Fibroblast of lung (primary cell): ENCODE measurements at regions not wholly inside any gene's neighbourhood (a gene's known extent, or its start where the extent isn't known, plus 50 kb on each side); places are given as distances from the start of the nearest gene placed in this dataset.

Source experiments
- DNase-seq, 2 donors: peaks; one replicate each; pipeline versions ENCODE4 v3.0.0 to v3.0.0-alpha.2; 2010; ENCODE audit warnings: low read depth in 2 of 2
- H2AFZ ChIP-seq: 2 replicates; pipeline ENCODE4 v1.5.1; 2012; ENCODE audit warnings: low read length, control low read depth, inconsistent platforms
- H3K27ac ChIP-seq: 2 replicates; pipeline ENCODE4 v1.5.1; 2011; ENCODE audit warnings: low read length, control low read depth; ENCODE audit not compliant: insufficient read depth
- H3K27me3 ChIP-seq: 2 replicates; pipeline ENCODE4 v1.5.1; 2011; ENCODE audit warnings: mild to moderate bottlenecking, low read length; ENCODE audit not compliant: control insufficient read depth, insufficient read depth
- H3K36me3 ChIP-seq: 2 replicates; pipeline ENCODE4 v1.5.1; 2011; ENCODE audit warnings: low read length; ENCODE audit not compliant: control insufficient read depth, insufficient read depth
- H3K4me1 ChIP-seq: 2 replicates; pipeline ENCODE4 v1.5.1; 2011; ENCODE audit warnings: low read length; ENCODE audit not compliant: control insufficient read depth, insufficient read depth; ENCODE audit errors: extremely low read depth
- H3K4me2 ChIP-seq: 2 replicates; pipeline ENCODE4 v1.5.1; 2011; ENCODE audit warnings: low read length, control low read depth; ENCODE audit not compliant: insufficient read depth; ENCODE audit errors: extremely low read depth
- H3K4me3 ChIP-seq, 4 experiments: fragments of 200-600 bp in 1 of 4; sonication (generic) in 1 of 4; replicated peaks in 1 of 4; 2 replicates each; pipeline ENCODE4 v1.5.1; 2011 to 2016; ENCODE audit warnings: low read length in 4 of 4, low read depth in 3 of 4, mild to moderate bottlenecking in 3 of 4, control low read depth in 2 of 4, inconsistent platforms in 1 of 4, mixed read lengths in 1 of 4; ENCODE audit not compliant: insufficient read depth in 1 of 4; ENCODE audit errors: control extremely low read depth in 1 of 4
- H3K79me2 ChIP-seq: 2 replicates; pipeline ENCODE4 v1.5.1; 2012; ENCODE audit warnings: mild to moderate bottlenecking, low read length, inconsistent platforms; ENCODE audit not compliant: control insufficient read depth, insufficient read depth
- H3K9ac ChIP-seq: 2 replicates; pipeline ENCODE4 v1.5.1; 2011; ENCODE audit warnings: mild to moderate bottlenecking, low read length, control low read depth; ENCODE audit not compliant: insufficient read depth
- H3K9me3 ChIP-seq: 2 replicates; pipeline ENCODE4 v1.5.1; 2012; ENCODE audit warnings: low read depth, low read length; ENCODE audit not compliant: control insufficient read depth, insufficient read depth
- H4K20me1 ChIP-seq: 2 replicates; pipeline ENCODE4 v1.5.1; 2011; ENCODE audit warnings: low read length; ENCODE audit not compliant: control insufficient read depth, insufficient read depth; ENCODE audit errors: extremely low read depth
- CTCF ChIP-seq, 2 donors: IDR thresholded peaks in 1 of 2; conservative IDR thresholded peaks in 1 of 2; 1 replicate in 1 of 2; 2 replicates in 1 of 2; pipeline ENCODE4 v1.5.1; 2011 to 2012; ENCODE audit warnings: low read length in 2 of 2, control low read depth in 1 of 2, inconsistent platforms in 1 of 2, low read depth in 1 of 2, mild to moderate bottlenecking in 1 of 2
- EZH2 ChIP-seq: IDR thresholded peaks from 2 replicates; pipeline ENCODE4 v1.5.1; 2012; ENCODE audit warnings: low read length, control low read depth, mild to moderate bottlenecking; ENCODE audit errors: missing control alignments

GRCh38 chr14:101108579-101109346, 205.2 kb upstream of the RTL1 start:
- Histone ChIP-seq H3K36me3 (no peaks in the 10 kb centered on the region), H3K27me3 (no peaks in the 10 kb centered on the region), H2AFZ (no peak overlapping the region), H3K9ac (no peak overlapping the region), H3K4me1 (no peaks in the 10 kb centered on the region), H3K27ac (no peak overlapping the region), H4K20me1 (no peaks in the 10 kb centered on the region), H3K4me3 (no peak overlapping the region), H3K4me2 (no peak overlapping the region), H3K79me2 (no peaks in the 10 kb centered on the region), H3K9me3 (no peaks in the 10 kb centered on the region)
- no peak for TF ChIP-seq EZH2
- TF ChIP-seq CTCF (conservative IDR thresholded peaks at IDR 0.05 in 1 of 2, IDR thresholded peaks at IDR 0.05 in 1 of 2; ENCODE audit: low read depth in 1 of 2, low read length in 2 of 2) = no peak
- no peak for DNase-seq

- TF ChIP-seq EZH2 (no peak), CTCF (conservative IDR thresholded peaks at IDR 0.05 in 1 of 2, IDR thresholded peaks at IDR 0.05 in 1 of 2; ENCODE audit: low read depth in 1 of 2, low read length in 2 of 2) (no peak)
- Histone ChIP-seq H3K4me2 (no peak overlapping the region), H3K36me3 (no peaks in the 10 kb centered on the region), H3K79me2 (no peaks in the 10 kb centered on the region), H4K20me1 (no peaks in the 10 kb centered on the region), H3K4me3 (no peak overlapping the region), H3K27me3 (no peaks in the 10 kb centered on the region), H3K9ac (no peak overlapping the region), H2AFZ (no peak overlapping the region), H3K27ac (no peak overlapping the region), H3K9me3 (no peaks in the 10 kb centered on the region), H3K4me1 (no peaks in the 10 kb centered on the region)
- no peak for DNase-seq
Measured at GRCh38 chr14:101109347-101109638, 205.8 kb upstream of the RTL1 start.

GRCh38 chr14:101109981-101110728, 206.6 kb upstream of the RTL1 start:
- H3K36me3 ChIP-seq = no peaks in the 10 kb centered on the region
- TF ChIP-seq EZH2 (no peak), CTCF (conservative IDR thresholded peaks at IDR 0.05 in 1 of 2, IDR thresholded peaks at IDR 0.05 in 1 of 2; ENCODE audit: low read depth in 1 of 2, low read length in 2 of 2) (no peak)
- no peak overlapping the region for H3K27ac ChIP-seq
- H3K9me3 ChIP-seq = no peaks in the 10 kb centered on the region
- H3K4me3 ChIP-seq = no peak overlapping the region
- no peaks in the 10 kb centered on the region for H3K27me3 ChIP-seq
- no peaks in the 10 kb centered on the region for H3K79me2 ChIP-seq
- no peaks in the 10 kb centered on the region for H3K4me1 ChIP-seq
- no peaks in the 10 kb centered on the region for H4K20me1 ChIP-seq
- DNase-seq = no peak
- no peak overlapping the region for H2AFZ ChIP-seq
- H3K4me2 ChIP-seq = no peak overlapping the region
- no peak overlapping the region for H3K9ac ChIP-seq
